Naive thymus-derived CD4-positive, alpha-beta T cell (primary cell): ENCODE measurements at regions not wholly inside any gene's neighbourhood (a gene's known extent, or its start where the extent isn't known, plus 50 kb on each side); places are given as distances from the start of the nearest gene placed in this dataset.
A peak's percentile ranks its signal among the peaks of the same experiment; 100 is the strongest.

ENCODE experiments used
- ATAC-seq: fragments of 150-1000 bp; cut with Tn5 transposase; 2 replicates; pipeline ENCODE4 v1.10.0; 2021; ENCODE audit warnings: mild to moderate bottlenecking, moderate library complexity
- CTCF ChIA-PET: fragments of 350-600 bp; sonication (Branson Sonifier 250); formaldehyde crosslinking; loops from one replicate; lab custom pipeline; 2021; ENCODE audit warnings: antibody characterized with exemption; lab: Charles Lee
- POLR2A ChIA-PET: fragments of 350-600 bp; sonication (Branson Sonifier 250); formaldehyde crosslinking; loops from one replicate; lab custom pipeline; 2021; ENCODE audit warnings: antibody characterized with exemption, inconsistent platforms; lab: Charles Lee
- DNase-seq, 9 donors: peaks; one replicate each; pipeline versions ENCODE4 v3.0.0 to v3.0.0-alpha.2; 2020 to 2022; ENCODE audit warnings: mixed read lengths in 1 of 9
- H3K27ac ChIP-seq: one replicate; pipeline ENCODE4 v1.7.0; 2013; ENCODE audit warnings: mild to moderate bottlenecking, low read depth, low read length, moderate library complexity
- H3K27me3 ChIP-seq, 2 donors: one replicate each; pipeline ENCODE4 v1.7.0; 2013; ENCODE audit warnings: low read length in 2 of 2, mild to moderate bottlenecking in 2 of 2, moderate library complexity in 2 of 2; ENCODE audit not compliant: control insufficient read depth in 2 of 2, insufficient read depth in 2 of 2
- H3K36me3 ChIP-seq, 3 experiments: 1 replicate in 2 of 3; 2 replicates in 1 of 3; pipeline ENCODE4 v1.7.0; 2013; ENCODE audit warnings: low read length in 3 of 3, mild to moderate bottlenecking in 3 of 3, moderate library complexity in 1 of 3; ENCODE audit not compliant: insufficient read depth in 3 of 3, control insufficient read depth in 2 of 3
- H3K4me1 ChIP-seq, 2 donors: one replicate each; pipeline ENCODE4 v1.7.0; 2013; ENCODE audit warnings: low read length in 2 of 2, mild to moderate bottlenecking in 2 of 2, moderate library complexity in 1 of 2; ENCODE audit not compliant: control insufficient read depth in 2 of 2, insufficient read depth in 2 of 2
- H3K4me3 ChIP-seq: 2 replicates; pipeline ENCODE4 v1.7.0; 2013; ENCODE audit warnings: mild to moderate bottlenecking, low read length
- H3K9me3 ChIP-seq, 3 experiments: 1 replicate in 2 of 3; 2 replicates in 1 of 3; pipeline ENCODE4 v1.7.0; 2013; ENCODE audit warnings: low read length in 3 of 3; ENCODE audit not compliant: control insufficient read depth in 2 of 3
- H3K27ac Mint-ChIP-seq, 9 donors: one replicate each; pipeline ENCODE4 v1.8.0; 2020 to 2022; ENCODE audit warnings: mixed read lengths in 9 of 9, mild to moderate bottlenecking in 8 of 9, moderate library complexity in 5 of 9, inconsistent platforms in 2 of 9
- H3K27me3 Mint-ChIP-seq, 5 donors: one replicate each; pipeline ENCODE4 v1.8.0; 2021 to 2022; ENCODE audit warnings: mixed read lengths in 5 of 5, mild to moderate bottlenecking in 1 of 5
- H3K36me3 Mint-ChIP-seq, 5 donors: one replicate each; pipeline ENCODE4 v1.8.0; 2020 to 2022; ENCODE audit warnings: mixed read lengths in 5 of 5, mild to moderate bottlenecking in 3 of 5, inconsistent platforms in 1 of 5
- H3K4me1 Mint-ChIP-seq, 7 donors: one replicate each; pipeline ENCODE4 v1.8.0; 2020 to 2022; ENCODE audit warnings: mixed read lengths in 7 of 7, mild to moderate bottlenecking in 3 of 7, inconsistent platforms in 1 of 7
- H3K4me3 Mint-ChIP-seq, 10 donors: one replicate each; pipeline ENCODE4 v1.8.0; 2020 to 2022; ENCODE audit warnings: mild to moderate bottlenecking in 10 of 10, mixed read lengths in 10 of 10, moderate library complexity in 6 of 10, inconsistent platforms in 2 of 10
- H3K9me3 Mint-ChIP-seq, 11 donors: one replicate each; pipeline ENCODE4 v1.8.0; 2020 to 2022; ENCODE audit warnings: mixed read lengths in 11 of 11, mild to moderate bottlenecking in 4 of 11, inconsistent platforms in 1 of 11, moderate library complexity in 1 of 11
- intact Hi-C, 2 donors: fragments of 100-400 bp; cut with micrococcal nuclease; formaldehyde crosslinking; loops; one replicate each; pipeline ENCODE4 v1.15.1; 2023

GRCh38 chr9:108727580-108728111 is 128.1 kb downstream of the ACTL7B start:
- DNase-seq (no peak), ATAC-seq (peak; percentile 36)
- ChIA-PET CTCF (no interaction called here), POLR2A (no interaction called here)
- no peaks in the 10 kb centered on the region for H3K4me1 ChIP-seq
- no peaks in the 10 kb centered on the region for H3K27me3 ChIP-seq
- no peaks in the 10 kb centered on the region for H3K9me3 ChIP-seq
- Mint-ChIP-seq H3K4me3 (no peak overlapping the region), H3K27ac (no peak overlapping the region), H3K36me3 (no peaks in the 10 kb centered on the region), H3K4me1 (peaks cover 0 to 2% (median 0%) of the 10 kb centered on the region in 7 donors), H3K27me3 (peaks cover 0 to 11% (median 0%) of the 10 kb centered on the region in 5 donors), H3K9me3 (peaks cover 0 to 21% (median 9%) of the 10 kb centered on the region in 11 donors)
- H3K4me3 ChIP-seq: no peak overlapping the region
- no peaks in the 10 kb centered on the region for H3K36me3 ChIP-seq
- intact Hi-C loops: no loop called here
- no peak overlapping the region for H3K27ac ChIP-seq

GRCh38 chr9:108724652-108725051 is 131.1 kb downstream of the ACTL7B start:
- Histone ChIP-seq H3K9me3 (no peaks in the 10 kb centered on the region), H3K4me3 (no peak overlapping the region), H3K4me1 (no peaks in the 10 kb centered on the region), H3K36me3 (no peaks in the 10 kb centered on the region), H3K27me3 (no peaks in the 10 kb centered on the region), H3K27ac (no peak overlapping the region)
- Mint-ChIP-seq H3K36me3 (no peaks in the 10 kb centered on the region), H3K27ac (no peak overlapping the region), H3K9me3 (peaks cover 0 to 7% (median 0%) of the 10 kb centered on the region in 11 donors), H3K4me1 (peaks cover 0 to 2% (median 0%) of the 10 kb centered on the region in 7 donors), H3K4me3 (no peak overlapping the region), H3K27me3 (peaks cover 0 to 11% (median 4%) of the 10 kb centered on the region in 5 donors)
- CTCF ChIA-PET: no interaction called here
- POLR2A ChIA-PET: no interaction called here
- DNase-seq (no peak), ATAC-seq (no peak)
- intact Hi-C loops: no loop called here

- Mint-ChIP-seq H3K9me3 (peaks cover 0 to 6% (median 0%) of the 10 kb centered on the region in 11 donors), H3K27me3 (peaks cover 0 to 11% (median 4%) of the 10 kb centered on the region in 5 donors), H3K36me3 (no peaks in the 10 kb centered on the region), H3K27ac (no peak overlapping the region), H3K4me3 (no peak overlapping the region), H3K4me1 (peaks cover 0 to 2% (median 0%) of the 10 kb centered on the region in 7 donors)
- no peaks in the 10 kb centered on the region for H3K27me3 ChIP-seq
- CTCF ChIA-PET: no interaction called here
- no peaks in the 10 kb centered on the region for H3K9me3 ChIP-seq
- H3K4me1 ChIP-seq: no peaks in the 10 kb centered on the region
- no peak overlapping the region for H3K27ac ChIP-seq
- DNase-seq: no peak
- H3K4me3 ChIP-seq: no peak overlapping the region
- POLR2A ChIA-PET: no interaction called here
- intact Hi-C loops: no loop called here
- no peaks in the 10 kb centered on the region for H3K36me3 ChIP-seq
- ATAC-seq: no peak
Observed at GRCh38 chr9:108724122-108724521, 131.7 kb downstream of the ACTL7B start.

- Histone ChIP-seq H3K27ac (no peak overlapping the region), H3K4me1 (no peaks in the 10 kb centered on the region), H3K4me3 (no peak overlapping the region), H3K9me3 (no peaks in the 10 kb centered on the region), H3K36me3 (no peaks in the 10 kb centered on the region), H3K27me3 (no peaks in the 10 kb centered on the region)
- peaks cover 0 to 15% (median 3%) of the 10 kb centered on the region in 11 donors for H3K9me3 Mint-ChIP-seq
- no peak for DNase-seq
- ATAC-seq: no peak
- peaks cover 0 to 5% (median 4%) of the 10 kb centered on the region in 5 donors for H3K27me3 Mint-ChIP-seq
- H3K36me3 Mint-ChIP-seq: no peaks in the 10 kb centered on the region
- CTCF ChIA-PET: no interaction called here
- H3K4me3 Mint-ChIP-seq: no peak overlapping the region
- peaks cover 0 to 2% (median 0%) of the 10 kb centered on the region in 7 donors for H3K4me1 Mint-ChIP-seq
- H3K27ac Mint-ChIP-seq: no peak overlapping the region
- POLR2A ChIA-PET: no interaction called here
- intact Hi-C loops: no loop called here
Observed at GRCh38 chr9:108722396-108722795, 133.4 kb downstream of the ACTL7B start.

- Histone ChIP-seq H3K4me1 (no peaks in the 10 kb centered on the region), H3K27ac (no peak overlapping the region), H3K4me3 (no peak overlapping the region), H3K9me3 (no peaks in the 10 kb centered on the region), H3K36me3 (no peaks in the 10 kb centered on the region), H3K27me3 (no peaks in the 10 kb centered on the region)
- CTCF ChIA-PET: no interaction called here
- H3K27me3 Mint-ChIP-seq: peaks cover 0 to 8% (median 0%) of the 10 kb centered on the region in 5 donors
- H3K36me3 Mint-ChIP-seq: peaks cover 0 to 6% (median 0%) of the 10 kb centered on the region in 5 donors
- intact Hi-C loops: no loop called here
- H3K4me1 Mint-ChIP-seq: no peaks in the 10 kb centered on the region
- H3K4me3 Mint-ChIP-seq: no peak overlapping the region
- peaks cover 0 to 36% (median 9%) of the 10 kb centered on the region in 11 donors for H3K9me3 Mint-ChIP-seq
- no peak overlapping the region for H3K27ac Mint-ChIP-seq
- ATAC-seq (no peak), DNase-seq (no peak)
- POLR2A ChIA-PET: no interaction called here
Observed at GRCh38 chr9:108720191-108720642, 135.6 kb downstream of the ACTL7B start.

- no peak overlapping the region for H3K4me3 Mint-ChIP-seq
- peaks cover 0 to 5% (median 4%) of the 10 kb centered on the region in 5 donors for H3K36me3 Mint-ChIP-seq
- Histone ChIP-seq H3K27ac (no peak overlapping the region), H3K27me3 (no peaks in the 10 kb centered on the region), H3K9me3 (no peaks in the 10 kb centered on the region), H3K4me3 (no peak overlapping the region), H3K4me1 (no peaks in the 10 kb centered on the region), H3K36me3 (no peaks in the 10 kb centered on the region)
- ChIA-PET POLR2A (no interaction called here), CTCF (no interaction called here)
- H3K27ac Mint-ChIP-seq: no peak overlapping the region
- intact Hi-C loops: no loop called here
- peaks cover 0 to 21% (median 8%) of the 10 kb centered on the region in 5 donors for H3K27me3 Mint-ChIP-seq
- H3K4me1 Mint-ChIP-seq: no peaks in the 10 kb centered on the region
- peaks cover 2 to 24% (median 9%) of the 10 kb centered on the region in 11 donors for H3K9me3 Mint-ChIP-seq
- ATAC-seq (no peak), DNase-seq (no peak)
Observed at GRCh38 chr9:108710424-108710823, 145.4 kb downstream of the ACTL7B start.

GRCh38 chr9:108709997-108710396 is 145.8 kb downstream of the ACTL7B start:
- no peaks in the 10 kb centered on the region for H3K4me1 Mint-ChIP-seq
- ChIA-PET POLR2A (no interaction called here), CTCF (no interaction called here)
- Histone ChIP-seq H3K27ac (no peak overlapping the region), H3K9me3 (no peaks in the 10 kb centered on the region), H3K4me3 (no peak overlapping the region), H3K27me3 (no peaks in the 10 kb centered on the region), H3K36me3 (no peaks in the 10 kb centered on the region), H3K4me1 (no peaks in the 10 kb centered on the region)
- peaks cover 0 to 5% (median 4%) of the 10 kb centered on the region in 5 donors for H3K36me3 Mint-ChIP-seq
- no peak overlapping the region for H3K27ac Mint-ChIP-seq
- intact Hi-C loops: no loop called here
- ATAC-seq (no peak), DNase-seq (no peak)
- H3K27me3 Mint-ChIP-seq: peaks cover 0 to 21% (median 8%) of the 10 kb centered on the region in 5 donors
- peaks cover 2 to 24% (median 6%) of the 10 kb centered on the region in 11 donors for H3K9me3 Mint-ChIP-seq
- H3K4me3 Mint-ChIP-seq: no peak overlapping the region
